NB4 (cell line): ENCODE measurements at regions not wholly inside any gene's neighbourhood (a gene's known extent, or its start where the extent isn't known, plus 50 kb on each side); places are given as distances from the start of the nearest gene placed in this dataset.

ENCODE experiments used
- DNase-seq: peaks from one replicate; pipeline ENCODE4 v3.0.0; 2010; ENCODE audit warnings: low read depth
- H3K4me3 ChIP-seq: one replicate; pipeline ENCODE4 v1.5.1; 2011; ENCODE audit warnings: mild to moderate bottlenecking, low read depth, low read length, moderate library complexity
- CTCF ChIP-seq: IDR thresholded peaks from one replicate; pipeline ENCODE4 v1.5.1; 2012; ENCODE audit warnings: low read depth, low read length
- MYC ChIP-seq: IDR thresholded peaks from 2 replicates; pipeline ENCODE4 v1.6.1; 2011; ENCODE audit warnings: low read depth, low read length
- POLR2A ChIP-seq: IDR thresholded peaks from 2 replicates; pipeline ENCODE4 v1.6.1; 2011; ENCODE audit warnings: mild to moderate bottlenecking; ENCODE audit not compliant: insufficient read length; ENCODE audit errors: extremely low read depth
- TF ChIP-seq, protein P1 (sequence below): IDR thresholded peaks from 2 replicates; pipeline ENCODE4 v1.6.1; 2011; ENCODE audit warnings: low read depth, low read length

DNA sequence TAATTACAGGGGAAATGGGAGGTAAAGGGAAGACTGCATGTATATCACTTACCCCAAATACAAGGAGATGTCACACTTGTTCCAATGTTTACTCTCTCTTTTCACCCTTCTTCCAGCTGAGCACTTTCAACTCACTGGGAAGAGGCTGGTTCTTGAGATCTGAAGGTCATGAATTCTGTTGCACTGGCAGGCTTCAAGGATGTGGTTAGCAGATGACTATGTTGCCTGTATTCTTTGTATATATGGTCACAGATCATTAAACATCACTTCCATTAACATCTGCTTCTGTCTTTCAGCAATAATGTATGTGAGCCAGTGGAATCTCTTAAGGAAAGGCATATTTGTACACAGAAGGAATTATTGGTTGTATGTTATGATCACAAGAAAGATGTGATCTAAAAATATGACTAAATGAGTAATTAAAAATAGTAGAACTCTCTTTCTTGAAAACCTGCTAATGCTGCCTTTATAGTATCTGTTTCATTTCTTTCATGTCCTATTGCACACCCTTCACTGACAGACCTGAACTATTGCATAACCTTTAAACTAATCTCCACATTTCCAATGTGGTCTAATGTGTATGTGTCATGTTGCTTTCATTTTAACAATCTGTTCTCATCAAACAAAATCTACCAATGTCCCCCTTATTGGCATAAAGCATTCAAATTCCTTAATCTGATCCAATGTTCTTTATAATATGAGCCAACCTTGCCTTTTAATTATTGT, 131.4 kb upstream of the EPHA7 start:
- no peak overlapping the region for H3K4me3 ChIP-seq
- no peak for DNase-seq
- TF ChIP-seq, protein P1, sequence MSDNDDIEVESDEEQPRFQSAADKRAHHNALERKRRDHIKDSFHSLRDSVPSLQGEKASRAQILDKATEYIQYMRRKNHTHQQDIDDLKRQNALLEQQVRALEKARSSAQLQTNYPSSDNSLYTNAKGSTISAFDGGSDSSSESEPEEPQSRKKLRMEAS = no peak
- TF ChIP-seq CTCF (no peak), MYC (no peak), POLR2A (no peak)

DNA sequence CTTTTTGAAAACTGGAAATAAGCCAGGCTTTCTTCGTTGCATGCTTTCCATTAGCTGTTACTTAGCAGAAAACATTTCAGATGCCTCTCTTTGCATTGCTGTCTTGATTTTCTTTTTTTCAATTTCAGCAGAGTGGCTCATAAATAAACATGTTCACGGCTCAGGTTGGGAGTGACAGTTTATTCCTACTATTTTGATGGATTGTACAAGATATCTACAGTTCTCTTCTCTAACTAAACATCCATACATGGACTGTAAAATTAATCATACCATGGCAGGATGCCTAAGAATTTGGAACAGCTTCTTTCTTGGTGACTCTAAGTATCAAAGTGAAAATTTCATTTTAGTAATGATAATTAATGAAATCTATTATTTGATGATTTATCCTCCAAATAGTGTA, 130.5 kb upstream of the EPHA7 start:
- DNase-seq = no peak
- TF ChIP-seq, protein P1 = no peak
- TF ChIP-seq POLR2A (no peak), CTCF (no peak), MYC (no peak)
- H3K4me3 ChIP-seq = no peak overlapping the region

DNA sequence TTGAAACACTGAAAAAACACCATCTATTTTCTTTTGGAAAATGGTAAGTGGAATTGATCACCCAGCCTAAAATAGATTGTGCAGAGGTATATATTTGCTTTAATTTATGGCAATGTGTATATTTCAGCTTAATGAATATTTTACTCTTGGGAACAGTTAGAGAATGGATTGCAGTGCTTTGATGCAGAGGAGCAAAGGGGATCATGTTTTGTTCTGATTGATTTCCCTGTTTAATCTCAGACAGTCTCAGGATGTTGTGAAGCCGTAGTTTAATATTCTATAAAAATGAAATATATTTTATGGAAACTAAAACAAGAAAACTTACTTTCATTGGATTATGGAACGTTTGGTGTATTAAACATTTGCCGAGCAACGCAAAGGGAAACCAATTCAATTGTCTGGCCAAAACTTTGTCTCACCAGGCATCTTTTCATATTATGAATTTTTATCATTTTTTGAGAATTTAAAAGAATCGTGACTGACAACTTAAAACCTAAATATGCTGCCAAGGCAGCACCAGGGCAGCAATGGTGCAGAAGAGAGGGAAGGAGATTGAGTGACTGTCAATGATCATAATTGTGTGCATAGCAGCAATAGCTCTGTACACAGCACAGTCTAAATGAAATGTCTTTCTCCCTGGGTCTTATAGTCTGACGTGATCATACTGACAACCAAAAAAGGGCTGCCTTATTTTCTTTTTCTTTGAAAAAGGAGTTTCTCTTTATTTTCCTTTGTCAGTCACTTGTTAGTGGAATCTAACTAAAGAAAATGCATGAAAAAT, 105.5 kb upstream of the EPHA7 start:
- no peak for DNase-seq
- no peak overlapping the region for H3K4me3 ChIP-seq
- TF ChIP-seq POLR2A (no peak), MYC (no peak), CTCF (no peak)
- TF ChIP-seq, protein P1 = no peak

- H3K4me3 ChIP-seq = no peak overlapping the region
- TF ChIP-seq, protein P1 = no peak
- TF ChIP-seq CTCF = no peak
- no peak for TF ChIP-seq MYC
- no peak for TF ChIP-seq POLR2A
- no peak for DNase-seq
Observed at GRCh38 chr6:93523365-93523764, 104.0 kb upstream of the EPHA7 start.

DNA sequence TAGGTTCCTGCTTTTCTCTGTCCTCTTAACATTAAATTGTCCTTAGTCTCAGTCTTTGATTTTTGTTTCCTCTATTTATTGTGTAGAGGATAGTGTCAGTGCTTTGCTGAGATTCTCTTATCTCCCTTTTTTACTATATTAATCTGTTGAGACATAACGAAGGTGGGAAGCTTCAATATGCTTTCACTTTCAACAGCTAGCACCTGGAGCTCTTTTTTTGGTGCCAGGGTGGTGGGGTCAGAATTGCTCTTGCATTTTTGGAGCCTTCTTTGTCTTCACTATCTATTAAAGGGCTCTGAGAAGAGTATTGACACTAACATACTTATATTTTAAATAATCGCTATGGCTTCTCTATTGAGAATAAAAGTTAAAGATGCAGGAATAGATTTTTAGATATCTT, 97.1 kb upstream of the EPHA7 start:
- DNase-seq = no peak
- TF ChIP-seq MYC (no peak), CTCF (no peak), POLR2A (no peak)
- TF ChIP-seq, protein P1 = no peak
- H3K4me3 ChIP-seq = no peak overlapping the region
